Esophagus squamous epithelium (tissue), 4 donors: ENCODE measurements at regions not wholly inside any gene's neighbourhood (a gene's known extent, or its start where the extent isn't known, plus 50 kb on each side); places are given as distances from the start of the nearest gene placed in this dataset.

ENCODE experiments used
- POLR2A ChIP-seq, 4 donors: fragments of 450-650 bp; IDR thresholded peaks; one replicate each; pipeline ENCODE4 v1.6.1; 2017; ENCODE audit warnings: antibody characterized with exemption in 4 of 4, mild to moderate bottlenecking in 4 of 4, moderate library complexity in 3 of 4
- TF ChIP-seq, protein P1 (sequence below), 6 experiments: fragments of 450-650 bp in 4 of 6; fragments of 200-600 bp in 2 of 6; sonication (generic) in 2 of 6; IDR thresholded peaks; one replicate each; pipeline ENCODE4 v1.5.1; 2016 to 2019; ENCODE audit warnings: antibody characterized with exemption in 6 of 6, mild to moderate bottlenecking in 4 of 6, moderate library complexity in 4 of 6

DNA sequence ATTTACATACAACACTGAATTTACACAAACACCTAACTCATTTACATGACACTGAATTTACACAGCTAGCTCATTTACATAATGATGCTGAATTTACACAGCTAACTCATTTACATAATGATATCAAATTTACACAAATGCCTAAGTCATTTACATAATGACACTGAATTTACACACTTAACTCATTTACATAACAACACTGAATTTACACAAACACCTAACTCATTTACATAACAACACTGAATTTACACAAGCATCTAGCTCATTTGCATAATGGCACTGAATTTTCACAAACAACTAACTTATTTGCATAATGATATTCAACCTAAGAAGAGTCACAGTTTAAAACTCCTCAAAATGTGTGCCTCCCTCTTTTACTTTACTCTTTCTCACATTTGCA lies 511.7 kb downstream of the GALR1 start:
- TF ChIP-seq, protein P1, sequence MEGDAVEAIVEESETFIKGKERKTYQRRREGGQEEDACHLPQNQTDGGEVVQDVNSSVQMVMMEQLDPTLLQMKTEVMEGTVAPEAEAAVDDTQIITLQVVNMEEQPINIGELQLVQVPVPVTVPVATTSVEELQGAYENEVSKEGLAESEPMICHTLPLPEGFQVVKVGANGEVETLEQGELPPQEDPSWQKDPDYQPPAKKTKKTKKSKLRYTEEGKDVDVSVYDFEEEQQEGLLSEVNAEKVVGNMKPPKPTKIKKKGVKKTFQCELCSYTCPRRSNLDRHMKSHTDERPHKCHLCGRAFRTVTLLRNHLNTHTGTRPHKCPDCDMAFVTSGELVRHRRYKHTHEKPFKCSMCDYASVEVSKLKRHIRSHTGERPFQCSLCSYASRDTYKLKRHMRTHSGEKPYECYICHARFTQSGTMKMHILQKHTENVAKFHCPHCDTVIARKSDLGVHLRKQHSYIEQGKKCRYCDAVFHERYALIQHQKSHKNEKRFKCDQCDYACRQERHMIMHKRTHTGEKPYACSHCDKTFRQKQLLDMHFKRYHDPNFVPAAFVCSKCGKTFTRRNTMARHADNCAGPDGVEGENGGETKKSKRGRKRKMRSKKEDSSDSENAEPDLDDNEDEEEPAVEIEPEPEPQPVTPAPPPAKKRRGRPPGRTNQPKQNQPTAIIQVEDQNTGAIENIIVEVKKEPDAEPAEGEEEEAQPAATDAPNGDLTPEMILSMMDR (IDR thresholded peaks at IDR 0.05): no peak
- TF ChIP-seq POLR2A (IDR thresholded peaks at IDR 0.05): no peak
